GM23338 (cell line): ENCODE measurements at regions not wholly inside any gene's neighbourhood (a gene's known extent, or its start where the extent isn't known, plus 50 kb on each side); places are given as distances from the start of the nearest gene placed in this dataset.

Source experiments
- ATAC-seq: fragments of 200-7000 bp; cut with Tn5 transposase; 3 replicates; pipeline ENCODE4 v1.9.1; 2020
- DNase-seq: peaks from one replicate; pipeline ENCODE4 v3.0.0-alpha.2; 2015; ENCODE audit warnings: low spot score
- H2AFZ ChIP-seq: fragments of 200-600 bp; sonication (generic); 2 replicates; pipeline ENCODE4 v1.8.0; 2016; ENCODE audit warnings: antibody characterized with exemption, mild to moderate bottlenecking, moderate library complexity
- H3F3A ChIP-seq: fragments of 200-600 bp; sonication (generic); replicated peaks from 2 replicates; pipeline ENCODE4 v1.8.0; 2017; ENCODE audit warnings: antibody characterized with exemption, mixed run types, low read depth
- H3K27ac ChIP-seq: fragments of 200-600 bp; sonication (generic); 2 replicates; pipeline ENCODE4 v1.6.1; 2016; ENCODE audit warnings: low read depth
- H3K27me3 ChIP-seq: fragments of 200-600 bp; sonication (generic); 2 replicates; pipeline ENCODE4 v1.8.0; 2016; ENCODE audit warnings: mild to moderate bottlenecking, mixed run types, moderate library complexity; ENCODE audit not compliant: insufficient read depth
- H3K36me3 ChIP-seq: fragments of 200-600 bp; sonication (generic); 2 replicates; pipeline ENCODE4 v1.8.0; 2016; ENCODE audit warnings: mild to moderate bottlenecking; ENCODE audit not compliant: insufficient read depth
- H3K4me1 ChIP-seq: fragments of 200-600 bp; sonication (generic); 2 replicates; pipeline ENCODE4 v1.8.0; 2016; ENCODE audit warnings: mild to moderate bottlenecking, moderate library complexity; ENCODE audit not compliant: insufficient read depth
- H3K4me2 ChIP-seq: fragments of 200-600 bp; sonication (generic); 2 replicates; pipeline ENCODE4 v1.7.1; 2017; ENCODE audit warnings: mixed run types
- H3K4me3 ChIP-seq: fragments of 200-600 bp; sonication (generic); 2 replicates; pipeline ENCODE4 v1.6.1; 2016; ENCODE audit warnings: mixed run types
- H3K79me2 ChIP-seq: fragments of 200-600 bp; sonication (generic); replicated peaks from 2 replicates; pipeline ENCODE4 v1.8.0; 2017; ENCODE audit warnings: mild to moderate bottlenecking; ENCODE audit not compliant: insufficient read depth
- H3K9me2 ChIP-seq: fragments of 200-600 bp; sonication (generic); 2 replicates; pipeline ENCODE4 v1.8.0; 2017; ENCODE audit not compliant: insufficient read depth
- H4K20me1 ChIP-seq: fragments of 200-600 bp; sonication (generic); replicated peaks from 2 replicates; pipeline ENCODE4 v1.8.0; 2017; ENCODE audit warnings: mild to moderate bottlenecking; ENCODE audit not compliant: insufficient read depth
- H3K27ac Mint-ChIP-seq: 2 replicates; pipeline ENCODE4 v1.8.0; 2020; ENCODE audit warnings: inconsistent platforms, mild to moderate bottlenecking, moderate library complexity, mixed read lengths
- H3K27me3 Mint-ChIP-seq: 3 replicates; pipeline ENCODE4 v1.8.0; 2022; ENCODE audit warnings: low read depth, mild to moderate bottlenecking, moderate library complexity, mixed read lengths, inconsistent platforms; ENCODE audit not compliant: insufficient read depth, poor library complexity
- H3K36me3 Mint-ChIP-seq: 3 replicates; pipeline ENCODE4 v1.8.0; 2021; ENCODE audit warnings: low read depth, mild to moderate bottlenecking, inconsistent platforms, moderate library complexity, mixed read lengths
- H3K4me1 Mint-ChIP-seq: 3 replicates; pipeline ENCODE4 v1.8.0; 2020; ENCODE audit warnings: mild to moderate bottlenecking, inconsistent platforms, mixed read lengths
- H3K4me3 Mint-ChIP-seq: 3 replicates; pipeline ENCODE4 v1.8.0; 2021; ENCODE audit warnings: moderate library complexity, mild to moderate bottlenecking, inconsistent platforms, mixed read lengths
- H3K9me3 Mint-ChIP-seq: 3 replicates; pipeline ENCODE4 v1.8.0; 2020; ENCODE audit warnings: moderate library complexity, mild to moderate bottlenecking, inconsistent platforms, mixed read lengths
- CREB1 ChIP-seq: fragments of 250-450 bp; sonication (Bioruptor Pico); IDR thresholded peaks from 2 replicates; pipeline ENCODE4 v1.5.0; 2020; ENCODE audit warnings: low read depth, mild to moderate bottlenecking, moderate library complexity
- CTCF ChIP-seq, 2 experiments: fragments of 200-600 bp in 1 of 2; sonication (generic) in 1 of 2; conservative IDR thresholded peaks; 2 replicates each; pipeline versions ENCODE4 v1.5.1 to v1.6.1; 2016 to 2017; ENCODE audit warnings: antibody characterized with exemption in 2 of 2, low read depth in 2 of 2, mild to moderate bottlenecking in 2 of 2, moderate library complexity in 1 of 2
- ETS1 ChIP-seq: IDR thresholded peaks from 2 replicates; pipeline ENCODE4 v1.6.1; 2016; ENCODE audit warnings: antibody characterized with exemption
- EZH2 ChIP-seq: fragments of 200-600 bp; sonication (generic); IDR thresholded peaks from one replicate; pipeline ENCODE4 v1.8.0; 2017; ENCODE audit warnings: antibody characterized with exemption, mild to moderate bottlenecking, low read depth; ENCODE audit not compliant: unreplicated experiment
- JUNB ChIP-seq: IDR thresholded peaks from one replicate; pipeline ENCODE4 v1.6.1; 2016; ENCODE audit warnings: antibody characterized with exemption; ENCODE audit not compliant: unreplicated experiment
- NANOG ChIP-seq: IDR thresholded peaks from 2 replicates; pipeline ENCODE4 v1.6.1; 2016; ENCODE audit warnings: antibody characterized with exemption, borderline replicate concordance
- POLR2AphosphoS5 ChIP-seq: IDR thresholded peaks from 2 replicates; pipeline ENCODE4 v1.6.1; 2016; ENCODE audit warnings: antibody characterized with exemption, low read depth
- REST ChIP-seq: IDR thresholded peaks from one replicate; pipeline ENCODE4 v1.6.1; 2018; ENCODE audit warnings: antibody characterized with exemption; ENCODE audit not compliant: unreplicated experiment
- STAT1 ChIP-seq: IDR thresholded peaks from one replicate; pipeline ENCODE4 v1.6.1; 2016; ENCODE audit warnings: antibody characterized with exemption; ENCODE audit not compliant: unreplicated experiment
- ZNF114 ChIP-seq: fragments of 250-450 bp; sonication (Bioruptor Pico); IDR thresholded peaks from 2 replicates; pipeline ENCODE4 v1.5.0; 2020; ENCODE audit warnings: mild to moderate bottlenecking, moderate library complexity
- ZNF462 ChIP-seq: fragments of 250-450 bp; sonication (Bioruptor Pico); IDR thresholded peaks from 2 replicates; pipeline ENCODE4 v1.5.0; 2020; ENCODE audit warnings: mild to moderate bottlenecking, moderate library complexity

GRCh38 chr15:35757361-35757760 is 211.4 kb upstream of the DPH6 start:
- DNase-seq (no peak), ATAC-seq (no peak)
- no peak overlapping the region; the same call in 1 of the 2 replicates for H2AFZ ChIP-seq
- Mint-ChIP-seq H3K27me3 (no peaks in the 10 kb centered on the region), H3K27ac (no peak overlapping the region), H3K9me3 (no peaks in the 10 kb centered on the region), H3K4me1 (0 out of 3 replicates have a peak, but pooled peaks cover 2% of the 10 kb centered on the region), H3K36me3 (no peaks in the 10 kb centered on the region), H3K4me3 (no peak overlapping the region)
- H3K79me2 ChIP-seq, result no peaks in the 10 kb centered on the region
- H3K4me1 ChIP-seq, result no peaks in the 10 kb centered on the region
- H4K20me1 ChIP-seq, result no peaks in the 10 kb centered on the region
- H3K36me3 ChIP-seq, result no peaks in the 10 kb centered on the region
- H3K27ac ChIP-seq, result no peak overlapping the region
- H3F3A ChIP-seq, result no peaks in the 10 kb centered on the region
- H3K9me2 ChIP-seq, result no peaks in the 10 kb centered on the region
- no peak overlapping the region for H3K4me2 ChIP-seq
- H3K27me3 ChIP-seq, result no peaks in the 10 kb centered on the region
- H3K4me3 ChIP-seq, result no peak overlapping the region
- no peak for TF ChIP-seq REST
- TF ChIP-seq STAT1, result no peak
- TF ChIP-seq CREB1, result no peak
- TF ChIP-seq EZH2, result no peak
- no peak for TF ChIP-seq POLR2AphosphoS5
- no peak for TF ChIP-seq CTCF (conservative IDR thresholded peaks at IDR 0.05; ENCODE audit: low read depth in 2 of 2)
- no peak for TF ChIP-seq ZNF114 (CRISPR knock-in tag)
- TF ChIP-seq JUNB, result no peak
- no peak for TF ChIP-seq NANOG
- no peak for TF ChIP-seq ZNF462 (CRISPR knock-in tag)
- no peak for TF ChIP-seq ETS1
